ENCODE measurements at regions not wholly inside any gene's neighbourhood (a gene's known extent, or its start where the extent isn't known, plus 50 kb on each side); places are given as distances from the start of the nearest gene placed in this dataset.
A peak's percentile ranks its signal among the peaks of the same experiment; 100 is the strongest.
"Not testable (repeated sequence)": the region's sequence is repeated elsewhere in the genome, so short reads cannot be mapped to it uniquely, and the experiment has no call there.

- Mint-ChIP-seq H3K4me3 (no peak overlapping the region), H3K4me1 (peaks cover 6% of the 10 kb centered on the region), H3K27ac (no peak overlapping the region), H3K9me3 (peaks cover 30% of the 10 kb centered on the region), H3K27me3 (ENCODE audit: low read depth) (peaks cover 33% of the 10 kb centered on the region), H3K36me3 (no peaks in the 10 kb centered on the region)
- TF ChIP-seq, protein P1, sequence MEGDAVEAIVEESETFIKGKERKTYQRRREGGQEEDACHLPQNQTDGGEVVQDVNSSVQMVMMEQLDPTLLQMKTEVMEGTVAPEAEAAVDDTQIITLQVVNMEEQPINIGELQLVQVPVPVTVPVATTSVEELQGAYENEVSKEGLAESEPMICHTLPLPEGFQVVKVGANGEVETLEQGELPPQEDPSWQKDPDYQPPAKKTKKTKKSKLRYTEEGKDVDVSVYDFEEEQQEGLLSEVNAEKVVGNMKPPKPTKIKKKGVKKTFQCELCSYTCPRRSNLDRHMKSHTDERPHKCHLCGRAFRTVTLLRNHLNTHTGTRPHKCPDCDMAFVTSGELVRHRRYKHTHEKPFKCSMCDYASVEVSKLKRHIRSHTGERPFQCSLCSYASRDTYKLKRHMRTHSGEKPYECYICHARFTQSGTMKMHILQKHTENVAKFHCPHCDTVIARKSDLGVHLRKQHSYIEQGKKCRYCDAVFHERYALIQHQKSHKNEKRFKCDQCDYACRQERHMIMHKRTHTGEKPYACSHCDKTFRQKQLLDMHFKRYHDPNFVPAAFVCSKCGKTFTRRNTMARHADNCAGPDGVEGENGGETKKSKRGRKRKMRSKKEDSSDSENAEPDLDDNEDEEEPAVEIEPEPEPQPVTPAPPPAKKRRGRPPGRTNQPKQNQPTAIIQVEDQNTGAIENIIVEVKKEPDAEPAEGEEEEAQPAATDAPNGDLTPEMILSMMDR (IDR thresholded peaks at IDR 0.05; ENCODE audit: unreplicated experiment): no peak
- no peak for DNase-seq (ENCODE audit: low spot score in 2 of 2, unreplicated experiment in 2 of 2)
Observed at GRCh38 chr10:124194199-124194824, 100.9 kb upstream of the CHST15 start.

GRCh38 chr10:124193309-124193696, 99.9 kb upstream of the CHST15 start:
- Mint-ChIP-seq H3K4me3 (no peak overlapping the region), H3K4me1 (peaks cover 6% of the 10 kb centered on the region), H3K9me3 (peaks cover 40% of the 10 kb centered on the region), H3K27ac (no peak overlapping the region), H3K27me3 (ENCODE audit: low read depth) (peaks cover 41% of the 10 kb centered on the region), H3K36me3 (no peaks in the 10 kb centered on the region)
- TF ChIP-seq, protein P1 (IDR thresholded peaks at IDR 0.05; ENCODE audit: unreplicated experiment): no peak
- no peak for DNase-seq (ENCODE audit: low spot score in 2 of 2, unreplicated experiment in 2 of 2)

DNA sequence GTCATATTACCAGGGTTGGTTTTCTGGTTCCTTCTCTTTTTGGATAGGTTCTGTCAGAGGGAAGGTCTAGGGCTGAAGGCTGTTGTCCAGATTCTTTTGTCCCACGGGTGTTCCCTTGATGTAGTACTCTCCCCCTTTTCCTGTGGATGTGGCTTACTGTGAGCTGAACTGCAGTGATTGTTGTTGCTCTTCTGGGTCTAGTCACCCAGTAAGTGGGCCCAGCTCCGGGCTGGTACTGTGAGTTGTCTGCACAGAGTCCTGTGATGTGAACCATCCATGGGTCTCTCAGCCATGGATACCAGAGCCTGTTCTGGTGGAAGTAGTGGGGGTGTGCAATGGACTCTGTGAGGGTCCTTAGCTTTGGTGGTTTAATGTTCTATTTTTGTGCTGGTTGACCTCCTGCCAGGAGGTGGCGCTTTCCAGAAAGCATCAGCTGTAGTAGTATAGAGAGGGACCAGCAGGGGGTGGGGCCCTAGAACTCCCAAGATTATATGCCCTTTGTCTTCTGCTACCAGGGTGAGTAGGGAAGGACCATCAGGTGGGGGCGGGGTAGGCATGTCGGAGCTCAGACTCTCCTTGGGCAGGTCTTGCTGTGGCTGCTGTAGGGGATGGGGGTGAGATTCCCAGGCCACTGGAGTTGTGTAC, 99.4 kb upstream of the CHST15 start:
- H3K27ac Mint-ChIP-seq; H3K4me3 Mint-ChIP-seq; H3K36me3 Mint-ChIP-seq; H3K4me1 Mint-ChIP-seq; DNase-seq (ENCODE audit: low spot score in 2 of 2, unreplicated experiment in 2 of 2): not testable (repeated sequence)
- TF ChIP-seq, protein P1 (IDR thresholded peaks at IDR 0.05; ENCODE audit: unreplicated experiment): peak; percentile 22
- Mint-ChIP-seq H3K9me3 (peaks cover 44% of the 10 kb centered on the region), H3K27me3 (ENCODE audit: low read depth) (peaks cover 41% of the 10 kb centered on the region)

GRCh38 chr10:124190476-124190875, 97.1 kb upstream of the CHST15 start:
- not testable (repeated sequence) for H3K4me1 Mint-ChIP-seq; DNase-seq (ENCODE audit: low spot score in 2 of 2, unreplicated experiment in 2 of 2); H3K36me3 Mint-ChIP-seq; H3K27ac Mint-ChIP-seq; H3K4me3 Mint-ChIP-seq
- peaks cover 41% of the 10 kb centered on the region for H3K9me3 Mint-ChIP-seq
- peaks cover 38% of the 10 kb centered on the region for H3K27me3 Mint-ChIP-seq (ENCODE audit: low read depth)

- Mint-ChIP-seq H3K36me3 (no peaks in the 10 kb centered on the region), H3K4me3 (no peak overlapping the region), H3K4me1 (peaks cover 7% of the 10 kb centered on the region), H3K9me3 (peaks cover 30% of the 10 kb centered on the region), H3K27me3 (ENCODE audit: low read depth) (peaks cover 32% of the 10 kb centered on the region), H3K27ac (no peak overlapping the region)
- DNase-seq (ENCODE audit: low spot score in 2 of 2, unreplicated experiment in 2 of 2): no peak
- TF ChIP-seq, protein P1 (IDR thresholded peaks at IDR 0.05; ENCODE audit: unreplicated experiment): no peak
Observed at GRCh38 chr10:124186956-124187355, 93.6 kb upstream of the CHST15 start.

DNA sequence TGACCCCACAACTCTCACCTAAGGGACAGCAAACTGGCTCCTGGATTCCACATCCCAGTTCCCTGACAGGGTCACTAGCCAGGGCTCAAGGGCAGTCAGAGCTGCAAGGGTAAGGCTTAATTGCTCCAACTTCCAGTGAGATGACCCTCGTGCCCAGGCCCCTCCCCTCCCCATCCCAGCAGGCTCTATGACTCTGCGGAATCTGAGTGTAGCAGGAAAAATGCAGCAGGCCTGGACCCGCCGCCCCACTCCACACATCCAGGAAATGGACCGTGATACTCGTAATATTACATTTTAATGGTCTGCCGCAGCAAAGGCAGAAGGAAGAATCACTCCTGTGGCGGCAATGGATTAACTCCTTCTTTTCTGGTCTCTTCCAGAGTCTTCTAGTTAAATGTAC, 91.7 kb upstream of the CHST15 start:
- Mint-ChIP-seq H3K36me3 (no peaks in the 10 kb centered on the region), H3K4me3 (no peak overlapping the region), H3K9me3 (peaks cover 19% of the 10 kb centered on the region), H3K4me1 (peaks cover 7% of the 10 kb centered on the region), H3K27me3 (ENCODE audit: low read depth) (peaks cover 16% of the 10 kb centered on the region), H3K27ac (peak overlapping the region; percentile 25)
- TF ChIP-seq, protein P1 (IDR thresholded peaks at IDR 0.05; ENCODE audit: unreplicated experiment): no peak
- DNase-seq (ENCODE audit: low spot score in 2 of 2, unreplicated experiment in 2 of 2): no peak

All from mesothelial cell of epicardium (in vitro differentiated cells).